ENCODE measurements at regions not wholly inside any gene's neighbourhood (a gene's known extent, or its start where the extent isn't known, plus 50 kb on each side); places are given as distances from the start of the nearest gene placed in this dataset.

DNA sequence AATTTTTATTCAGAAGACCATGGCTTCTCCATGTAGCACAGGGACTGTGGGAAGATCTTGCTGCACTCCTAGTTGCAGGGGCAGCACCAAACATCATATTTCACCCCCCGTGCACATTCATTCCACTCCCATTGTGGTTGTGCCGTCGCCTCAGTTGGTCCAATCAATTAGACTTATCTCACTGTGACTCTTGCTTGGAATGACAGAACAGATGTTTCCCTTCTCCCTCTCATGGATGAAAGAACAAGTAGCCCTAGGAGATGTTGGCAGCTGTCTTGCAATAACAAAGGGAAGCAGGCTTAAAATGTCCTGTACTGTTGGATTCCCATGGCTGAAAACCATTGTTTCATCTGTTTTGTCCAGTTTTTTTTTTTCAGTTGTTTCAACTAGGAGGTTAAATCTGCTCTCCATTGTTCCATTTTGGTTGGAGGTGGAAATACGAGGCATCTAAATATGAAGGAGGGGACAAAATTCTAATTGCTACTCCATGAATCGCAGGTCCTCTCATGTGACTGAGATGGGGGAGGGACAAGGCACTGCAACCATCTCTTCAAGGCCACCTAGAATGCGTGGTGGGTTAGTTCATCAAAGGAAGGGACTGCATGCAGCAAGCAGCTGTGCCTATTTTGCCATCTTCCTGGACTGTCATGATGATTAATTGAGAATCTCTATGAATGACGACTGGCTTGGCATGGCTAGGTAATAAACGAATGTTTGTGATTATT, 214.4 kb downstream of the NSG2 start:
- TF ChIP-seq ARNTL (CRISPR knock-in tag; IDR thresholded peaks at IDR 0.05; ENCODE audit: borderline replicate concordance, low read depth) = no peak
- TF ChIP-seq, protein P1, sequence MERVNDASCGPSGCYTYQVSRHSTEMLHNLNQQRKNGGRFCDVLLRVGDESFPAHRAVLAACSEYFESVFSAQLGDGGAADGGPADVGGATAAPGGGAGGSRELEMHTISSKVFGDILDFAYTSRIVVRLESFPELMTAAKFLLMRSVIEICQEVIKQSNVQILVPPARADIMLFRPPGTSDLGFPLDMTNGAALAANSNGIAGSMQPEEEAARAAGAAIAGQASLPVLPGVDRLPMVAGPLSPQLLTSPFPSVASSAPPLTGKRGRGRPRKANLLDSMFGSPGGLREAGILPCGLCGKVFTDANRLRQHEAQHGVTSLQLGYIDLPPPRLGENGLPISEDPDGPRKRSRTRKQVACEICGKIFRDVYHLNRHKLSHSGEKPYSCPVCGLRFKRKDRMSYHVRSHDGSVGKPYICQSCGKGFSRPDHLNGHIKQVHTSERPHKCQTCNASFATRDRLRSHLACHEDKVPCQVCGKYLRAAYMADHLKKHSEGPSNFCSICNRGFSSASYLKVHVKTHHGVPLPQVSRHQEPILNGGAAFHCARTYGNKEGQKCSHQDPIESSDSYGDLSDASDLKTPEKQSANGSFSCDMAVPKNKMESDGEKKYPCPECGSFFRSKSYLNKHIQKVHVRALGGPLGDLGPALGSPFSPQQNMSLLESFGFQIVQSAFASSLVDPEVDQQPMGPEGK (CRISPR knock-in tag; IDR thresholded peaks at IDR 0.05; ENCODE audit: borderline replicate concordance) = no peak
- TF ChIP-seq, protein P2, sequence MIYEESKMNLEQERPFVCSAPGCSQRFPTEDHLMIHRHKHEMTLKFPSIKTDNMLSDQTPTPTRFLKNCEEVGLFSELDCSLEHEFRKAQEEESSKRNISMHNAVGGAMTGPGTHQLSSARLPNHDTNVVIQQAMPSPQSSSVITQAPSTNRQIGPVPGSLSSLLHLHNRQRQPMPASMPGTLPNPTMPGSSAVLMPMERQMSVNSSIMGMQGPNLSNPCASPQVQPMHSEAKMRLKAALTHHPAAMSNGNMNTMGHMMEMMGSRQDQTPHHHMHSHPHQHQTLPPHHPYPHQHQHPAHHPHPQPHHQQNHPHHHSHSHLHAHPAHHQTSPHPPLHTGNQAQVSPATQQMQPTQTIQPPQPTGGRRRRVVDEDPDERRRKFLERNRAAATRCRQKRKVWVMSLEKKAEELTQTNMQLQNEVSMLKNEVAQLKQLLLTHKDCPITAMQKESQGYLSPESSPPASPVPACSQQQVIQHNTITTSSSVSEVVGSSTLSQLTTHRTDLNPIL (CRISPR knock-in tag; IDR thresholded peaks at IDR 0.05; ENCODE audit: low read depth) = no peak
- TF ChIP-seq SNAI2 (CRISPR knock-in tag; IDR thresholded peaks at IDR 0.05) = no peak
- TF ChIP-seq ISL1 (CRISPR knock-in tag; IDR thresholded peaks at IDR 0.05) = no peak
- no peak for TF ChIP-seq ZNF565 (CRISPR knock-in tag; conservative IDR thresholded peaks at IDR 0.05; ENCODE audit: low read depth)
- TF ChIP-seq ZNF8 (CRISPR knock-in tag; IDR thresholded peaks at IDR 0.05) = no peak
- no peak for TF ChIP-seq RARB (CRISPR knock-in tag; IDR thresholded peaks at IDR 0.05)
- no peak for TF ChIP-seq ESRRG (CRISPR knock-in tag; IDR thresholded peaks at IDR 0.05)
- no peak for TF ChIP-seq TOX (CRISPR knock-in tag; IDR thresholded peaks at IDR 0.05; ENCODE audit: borderline replicate concordance)
- no peak for TF ChIP-seq CSDC2 (CRISPR knock-in tag; IDR thresholded peaks at IDR 0.05)
- TF ChIP-seq GLIS3 (CRISPR knock-in tag; IDR thresholded peaks at IDR 0.05) = no peak
- TF ChIP-seq, protein P3, sequence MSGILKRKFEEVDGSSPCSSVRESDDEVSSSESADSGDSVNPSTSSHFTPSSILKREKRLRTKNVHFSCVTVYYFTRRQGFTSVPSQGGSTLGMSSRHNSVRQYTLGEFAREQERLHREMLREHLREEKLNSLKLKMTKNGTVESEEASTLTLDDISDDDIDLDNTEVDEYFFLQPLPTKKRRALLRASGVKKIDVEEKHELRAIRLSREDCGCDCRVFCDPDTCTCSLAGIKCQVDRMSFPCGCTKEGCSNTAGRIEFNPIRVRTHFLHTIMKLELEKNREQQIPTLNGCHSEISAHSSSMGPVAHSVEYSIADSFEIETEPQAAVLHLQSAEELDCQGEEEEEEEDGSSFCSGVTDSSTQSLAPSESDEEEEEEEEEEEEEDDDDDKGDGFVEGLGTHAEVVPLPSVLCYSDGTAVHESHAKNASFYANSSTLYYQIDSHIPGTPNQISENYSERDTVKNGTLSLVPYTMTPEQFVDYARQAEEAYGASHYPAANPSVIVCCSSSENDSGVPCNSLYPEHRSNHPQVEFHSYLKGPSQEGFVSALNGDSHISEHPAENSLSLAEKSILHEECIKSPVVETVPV (CRISPR knock-in tag; IDR thresholded peaks at IDR 0.05) = no peak
- ATAC-seq = no peak

DNA sequence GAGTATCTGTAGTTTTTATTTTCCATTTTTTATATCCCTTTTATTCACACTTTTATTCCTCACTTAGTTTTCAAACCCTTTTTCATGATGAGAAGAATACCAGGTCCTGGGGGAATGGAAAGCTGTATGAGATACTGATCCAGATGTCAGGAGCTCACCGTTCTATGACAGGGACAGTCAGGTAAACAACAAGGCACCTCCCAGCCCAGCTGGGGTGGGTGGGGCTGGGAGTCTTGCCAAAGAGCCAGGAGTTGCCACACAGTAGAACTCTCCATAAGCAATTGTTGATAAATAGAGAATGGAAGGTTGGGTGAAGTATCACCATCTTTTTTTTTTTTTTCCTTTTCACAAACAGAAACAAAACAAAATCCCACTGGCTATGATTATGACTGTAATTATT, 225.8 kb downstream of the NSG2 start:
- ATAC-seq = no peak
- TF ChIP-seq, protein P4, sequence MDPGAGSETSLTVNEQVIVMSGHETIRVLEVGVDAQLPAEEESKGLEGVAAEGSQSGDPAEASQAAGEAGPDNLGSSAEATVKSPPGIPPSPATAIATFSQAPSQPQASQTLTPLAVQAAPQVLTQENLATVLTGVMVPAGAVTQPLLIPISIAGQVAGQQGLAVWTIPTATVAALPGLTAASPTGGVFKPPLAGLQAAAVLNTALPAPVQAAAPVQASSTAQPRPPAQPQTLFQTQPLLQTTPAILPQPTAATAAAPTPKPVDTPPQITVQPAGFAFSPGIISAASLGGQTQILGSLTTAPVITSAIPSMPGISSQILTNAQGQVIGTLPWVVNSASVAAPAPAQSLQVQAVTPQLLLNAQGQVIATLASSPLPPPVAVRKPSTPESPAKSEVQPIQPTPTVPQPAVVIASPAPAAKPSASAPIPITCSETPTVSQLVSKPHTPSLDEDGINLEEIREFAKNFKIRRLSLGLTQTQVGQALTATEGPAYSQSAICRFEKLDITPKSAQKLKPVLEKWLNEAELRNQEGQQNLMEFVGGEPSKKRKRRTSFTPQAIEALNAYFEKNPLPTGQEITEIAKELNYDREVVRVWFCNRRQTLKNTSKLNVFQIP (CRISPR knock-in tag; IDR thresholded peaks at IDR 0.05; ENCODE audit: borderline replicate concordance, low read depth) = no peak
- no peak for TF ChIP-seq ZC3H10 (CRISPR knock-in tag; IDR thresholded peaks at IDR 0.05)
- TF ChIP-seq TCF4 (CRISPR knock-in tag; IDR thresholded peaks at IDR 0.05; ENCODE audit: borderline replicate concordance) = no peak
- TF ChIP-seq ARNTL (CRISPR knock-in tag; IDR thresholded peaks at IDR 0.05; ENCODE audit: borderline replicate concordance, low read depth) = no peak
- TF ChIP-seq, protein P2 (CRISPR knock-in tag; IDR thresholded peaks at IDR 0.05; ENCODE audit: low read depth) = no peak
- TF ChIP-seq ZNF8 (CRISPR knock-in tag; IDR thresholded peaks at IDR 0.05) = no peak
- TF ChIP-seq ESRRG (CRISPR knock-in tag; IDR thresholded peaks at IDR 0.05) = no peak
- TF ChIP-seq ZNF70 (CRISPR knock-in tag; IDR thresholded peaks at IDR 0.05) = no peak
- no peak for TF ChIP-seq CSDC2 (CRISPR knock-in tag; IDR thresholded peaks at IDR 0.05)
- TF ChIP-seq BACH2 (CRISPR knock-in tag; IDR thresholded peaks at IDR 0.05; ENCODE audit: borderline replicate concordance) = no peak
- TF ChIP-seq OSR1 (CRISPR knock-in tag; IDR thresholded peaks at IDR 0.05) = no peak
- TF ChIP-seq, protein P5, sequence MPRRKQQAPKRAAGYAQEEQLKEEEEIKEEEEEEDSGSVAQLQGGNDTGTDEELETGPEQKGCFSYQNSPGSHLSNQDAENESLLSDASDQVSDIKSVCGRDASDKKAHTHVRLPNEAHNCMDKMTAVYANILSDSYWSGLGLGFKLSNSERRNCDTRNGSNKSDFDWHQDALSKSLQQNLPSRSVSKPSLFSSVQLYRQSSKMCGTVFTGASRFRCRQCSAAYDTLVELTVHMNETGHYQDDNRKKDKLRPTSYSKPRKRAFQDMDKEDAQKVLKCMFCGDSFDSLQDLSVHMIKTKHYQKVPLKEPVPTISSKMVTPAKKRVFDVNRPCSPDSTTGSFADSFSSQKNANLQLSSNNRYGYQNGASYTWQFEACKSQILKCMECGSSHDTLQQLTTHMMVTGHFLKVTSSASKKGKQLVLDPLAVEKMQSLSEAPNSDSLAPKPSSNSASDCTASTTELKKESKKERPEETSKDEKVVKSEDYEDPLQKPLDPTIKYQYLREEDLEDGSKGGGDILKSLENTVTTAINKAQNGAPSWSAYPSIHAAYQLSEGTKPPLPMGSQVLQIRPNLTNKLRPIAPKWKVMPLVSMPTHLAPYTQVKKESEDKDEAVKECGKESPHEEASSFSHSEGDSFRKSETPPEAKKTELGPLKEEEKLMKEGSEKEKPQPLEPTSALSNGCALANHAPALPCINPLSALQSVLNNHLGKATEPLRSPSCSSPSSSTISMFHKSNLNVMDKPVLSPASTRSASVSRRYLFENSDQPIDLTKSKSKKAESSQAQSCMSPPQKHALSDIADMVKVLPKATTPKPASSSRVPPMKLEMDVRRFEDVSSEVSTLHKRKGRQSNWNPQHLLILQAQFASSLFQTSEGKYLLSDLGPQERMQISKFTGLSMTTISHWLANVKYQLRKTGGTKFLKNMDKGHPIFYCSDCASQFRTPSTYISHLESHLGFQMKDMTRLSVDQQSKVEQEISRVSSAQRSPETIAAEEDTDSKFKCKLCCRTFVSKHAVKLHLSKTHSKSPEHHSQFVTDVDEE (CRISPR knock-in tag; IDR thresholded peaks at IDR 0.05) = no peak
- TF ChIP-seq GLIS3 (CRISPR knock-in tag; IDR thresholded peaks at IDR 0.05) = no peak

Measured in SK-N-SH treated with all-trans-retinoic acid at 6 μM for 48 hours (cell line).